SW480 (cell line): ENCODE measurements at regions not wholly inside any gene's neighbourhood (a gene's known extent, or its start where the extent isn't known, plus 50 kb on each side); places are given as distances from the start of the nearest gene placed in this dataset.

Experiments used
- DNase-seq: peaks from one replicate; pipeline ENCODE4 v3.0.0-alpha.2; 2016; ENCODE audit warnings: low spot score

DNA sequence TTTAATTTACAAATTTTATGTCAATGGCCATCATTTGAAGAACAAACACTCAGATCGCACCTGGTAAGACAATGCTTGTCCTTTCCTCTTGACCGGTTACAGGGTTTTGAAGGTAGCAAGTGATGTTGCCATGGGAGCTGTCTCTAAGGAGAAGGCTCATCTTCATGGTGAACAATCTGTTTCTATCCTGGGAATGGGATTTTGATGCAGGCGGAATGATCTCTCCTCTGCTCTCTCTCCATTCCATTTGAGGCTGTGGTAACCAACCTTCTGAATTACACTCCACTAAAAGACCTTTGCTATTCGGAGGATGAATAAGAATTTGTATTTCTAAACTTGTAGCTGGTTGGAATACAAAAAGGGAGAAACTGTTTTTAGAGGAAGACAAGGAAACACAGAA lies 57.9 kb upstream of the SLC5A9 start:
- no peak for DNase-seq

DNA sequence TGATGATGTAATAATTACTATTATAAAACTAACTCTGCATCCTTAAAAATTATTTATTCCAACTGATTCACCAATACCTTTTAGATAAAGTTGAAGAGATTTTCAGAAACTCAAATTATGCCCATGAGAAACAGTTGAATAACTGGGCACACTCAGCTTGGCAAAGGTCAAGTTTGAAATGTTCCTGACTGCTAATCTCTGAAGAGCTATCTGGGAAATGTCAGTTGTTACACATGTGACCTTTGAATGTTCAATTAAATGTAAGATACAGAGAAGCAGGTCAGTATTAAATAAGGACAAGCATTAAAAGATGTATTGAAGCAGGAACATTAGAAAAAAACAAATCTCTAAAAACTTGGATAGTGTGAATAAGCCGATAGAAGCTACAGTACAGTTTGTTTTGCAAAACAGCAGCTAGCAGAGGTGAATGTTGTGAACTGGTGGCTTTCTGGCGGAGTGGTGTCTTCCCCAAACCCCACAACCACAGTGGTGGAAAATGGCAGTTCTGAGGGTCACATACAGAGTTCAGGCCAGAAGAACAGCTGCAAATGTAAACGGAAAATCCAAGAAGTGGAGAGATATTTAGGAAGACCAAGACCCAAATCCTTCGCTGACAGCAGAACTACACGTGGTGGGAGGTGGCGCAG lies 61.9 kb upstream of the SLC5A9 start:
- DNase-seq: no peak

DNA sequence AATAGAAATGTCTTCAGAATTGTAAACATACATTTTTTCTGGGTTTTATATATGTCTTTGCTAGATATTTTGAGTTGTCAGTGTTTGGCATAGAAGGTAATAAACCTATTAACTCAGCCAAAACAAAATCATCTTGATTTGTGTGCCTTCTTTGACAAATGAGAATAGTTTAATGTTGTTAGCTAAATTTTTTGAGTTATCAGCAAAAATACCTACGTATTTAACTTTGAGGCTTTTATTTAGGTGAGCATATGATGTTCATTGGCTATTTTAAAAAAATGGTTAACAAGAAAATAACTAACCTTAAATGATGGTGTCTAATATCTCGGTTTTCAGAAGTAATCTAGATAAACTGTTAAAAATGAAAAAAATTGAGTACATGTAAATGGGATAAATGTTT lies 83.2 kb upstream of the SLC5A9 start:
- no peak for DNase-seq

DNA sequence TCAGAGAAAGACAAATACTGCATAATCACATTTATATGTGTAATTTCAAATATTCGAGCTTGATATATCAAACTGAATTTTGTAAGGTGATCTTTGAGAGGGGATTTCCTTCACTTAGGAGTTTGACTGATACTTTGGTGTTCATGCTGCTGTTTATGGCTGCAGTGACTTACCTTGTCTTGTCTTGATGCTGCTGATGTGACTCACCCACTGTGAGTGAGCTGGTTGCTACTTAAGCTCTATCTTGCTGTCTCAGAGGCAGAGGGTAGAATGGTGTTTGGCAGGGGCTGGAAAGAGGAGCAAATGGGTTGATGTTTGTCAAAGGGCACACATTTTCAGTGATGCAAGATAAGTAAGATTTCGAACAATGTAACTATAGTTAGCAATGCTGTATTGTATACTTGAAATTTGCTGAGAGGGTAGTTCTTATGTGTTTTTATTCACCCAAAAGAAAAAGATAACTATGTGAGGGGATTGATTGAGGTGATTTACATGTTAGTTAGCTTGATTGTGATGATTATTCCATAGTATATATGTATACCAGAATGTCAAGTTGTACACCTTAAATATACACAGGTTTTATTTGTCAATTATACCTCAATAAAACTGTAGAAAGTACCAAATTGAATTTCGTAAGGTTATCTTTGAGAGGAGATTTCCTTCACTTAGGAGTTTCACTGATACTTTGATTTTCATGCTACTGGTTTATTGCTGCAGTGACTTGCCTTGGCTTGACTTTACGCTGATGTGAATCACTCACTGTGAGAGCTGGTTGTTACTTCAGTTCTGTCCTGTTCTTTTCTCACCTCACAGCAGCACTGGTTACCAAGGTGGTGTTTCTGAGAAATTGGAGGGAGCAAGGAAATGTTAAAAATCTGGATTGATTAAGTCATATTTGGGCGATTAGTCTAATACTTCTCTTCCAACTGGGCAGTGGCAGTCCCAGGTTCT lies 94.5 kb upstream of the SLC5A9 start:
- DNase-seq: no peak

DNA sequence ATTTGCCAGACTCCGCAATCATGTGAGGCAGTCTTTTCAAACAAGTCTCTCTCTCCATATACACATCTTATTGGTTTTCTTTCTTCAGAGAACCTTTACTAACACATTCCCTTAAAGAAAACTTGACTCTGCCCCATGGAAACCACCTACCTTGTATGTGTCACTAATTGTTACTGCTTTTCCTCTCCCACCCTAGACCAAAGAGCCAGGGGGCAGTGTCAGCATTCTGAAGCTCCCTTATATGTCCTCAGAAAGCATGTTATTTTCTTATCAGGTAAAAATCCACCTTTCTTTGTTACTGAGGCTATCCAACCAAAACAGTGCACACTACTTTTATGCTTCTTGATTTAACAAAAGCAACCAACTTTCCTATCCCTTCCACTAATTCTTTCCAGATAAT lies 98.9 kb upstream of the SLC5A9 start:
- no peak for DNase-seq

DNA sequence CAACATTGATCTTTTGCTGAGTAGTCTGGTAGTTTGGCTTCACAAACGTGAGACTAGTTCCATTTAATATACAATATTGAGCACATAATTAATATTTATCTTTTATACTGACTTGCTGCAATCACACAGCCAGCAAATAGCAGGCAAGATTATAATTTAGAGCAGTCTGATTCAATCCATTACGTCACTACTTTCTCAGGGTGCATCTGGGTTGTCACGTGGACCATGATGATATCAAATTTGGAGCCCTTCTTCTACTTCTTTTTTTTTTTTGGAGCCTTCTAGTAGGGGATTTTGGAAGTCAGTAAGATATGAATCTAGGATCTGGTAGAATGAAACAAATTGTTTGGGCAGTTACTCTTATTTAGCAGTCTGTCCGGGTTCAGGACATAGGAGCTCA lies 100.6 kb upstream of the SLC5A9 start:
- DNase-seq: no peak

DNA sequence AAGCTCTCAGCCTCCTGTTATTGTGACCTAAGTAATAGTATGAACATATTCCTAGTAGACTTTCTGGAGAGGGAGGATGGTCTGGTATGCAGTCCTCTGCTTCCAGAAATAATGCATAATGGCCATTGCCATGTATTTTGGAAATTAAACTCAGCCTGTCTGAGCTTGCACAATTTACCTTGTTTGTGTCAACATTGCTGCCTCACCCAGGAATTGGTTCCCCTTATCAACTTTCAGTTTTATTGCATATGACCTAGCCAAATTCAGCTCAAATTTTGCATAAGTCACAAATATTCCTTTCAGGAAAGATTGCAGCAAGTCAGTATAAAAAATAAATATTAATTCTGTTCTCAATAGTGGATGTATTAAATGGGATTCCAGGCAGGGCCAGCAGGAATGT lies 101.9 kb upstream of the SLC5A9 start:
- DNase-seq: no peak

DNA sequence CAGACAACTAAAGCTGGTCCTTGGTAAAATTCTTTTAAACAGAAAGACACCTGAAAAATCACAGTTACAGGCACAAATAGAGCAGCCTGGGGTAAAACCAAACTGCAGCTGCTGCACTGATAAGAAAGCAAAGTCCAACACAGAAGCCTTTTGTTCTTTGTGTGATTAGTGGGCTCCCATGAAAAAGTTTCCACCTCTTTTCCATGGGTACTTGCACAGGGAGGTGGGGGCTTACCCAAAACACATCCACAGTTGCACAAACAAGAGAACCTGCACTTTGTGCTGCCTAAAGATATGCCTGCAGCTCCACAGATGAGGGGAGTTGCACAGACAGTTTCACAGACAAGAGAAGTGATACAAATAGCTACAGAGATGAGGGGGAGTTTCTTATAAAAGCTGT lies 106.7 kb upstream of the SLC5A9 start:
- DNase-seq: no peak

DNA sequence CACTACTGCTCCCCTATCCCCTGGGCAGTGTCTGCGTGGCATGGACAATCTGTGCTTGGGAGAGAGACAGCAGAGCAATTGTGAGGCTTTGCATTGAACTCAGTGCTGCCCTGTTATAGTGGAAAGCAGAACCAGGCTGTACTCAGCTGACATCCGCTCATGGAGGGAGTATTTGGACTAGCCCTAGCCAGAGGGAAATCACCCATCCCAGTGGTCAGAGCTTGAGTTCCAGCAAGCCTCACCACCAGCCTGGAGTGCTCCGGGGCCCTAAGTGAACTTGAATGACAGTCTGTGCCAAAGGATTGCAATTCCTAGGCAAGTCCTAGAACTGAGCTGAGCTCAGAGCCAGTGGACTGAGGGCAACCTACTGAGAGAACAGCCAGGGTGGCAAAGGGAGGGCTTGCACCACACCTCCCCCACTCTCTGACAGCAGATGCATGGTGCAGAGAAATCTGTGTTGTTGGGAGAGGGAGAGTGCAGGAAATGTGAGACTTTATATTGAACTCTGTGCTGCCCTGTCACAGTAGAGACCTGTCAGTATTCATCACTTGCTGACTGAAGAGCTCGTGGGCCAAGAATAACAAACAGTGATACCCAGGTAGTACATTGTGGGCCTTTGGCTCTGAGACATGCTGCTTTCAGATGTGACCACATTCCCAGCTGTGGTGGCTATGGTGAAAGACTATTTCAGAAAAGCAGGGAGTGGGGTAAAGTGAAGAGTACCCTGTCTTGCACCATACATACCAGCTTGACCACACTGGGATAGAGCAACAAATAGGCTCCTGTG lies 107.7 kb upstream of the SLC5A9 start:
- no peak for DNase-seq

DNA sequence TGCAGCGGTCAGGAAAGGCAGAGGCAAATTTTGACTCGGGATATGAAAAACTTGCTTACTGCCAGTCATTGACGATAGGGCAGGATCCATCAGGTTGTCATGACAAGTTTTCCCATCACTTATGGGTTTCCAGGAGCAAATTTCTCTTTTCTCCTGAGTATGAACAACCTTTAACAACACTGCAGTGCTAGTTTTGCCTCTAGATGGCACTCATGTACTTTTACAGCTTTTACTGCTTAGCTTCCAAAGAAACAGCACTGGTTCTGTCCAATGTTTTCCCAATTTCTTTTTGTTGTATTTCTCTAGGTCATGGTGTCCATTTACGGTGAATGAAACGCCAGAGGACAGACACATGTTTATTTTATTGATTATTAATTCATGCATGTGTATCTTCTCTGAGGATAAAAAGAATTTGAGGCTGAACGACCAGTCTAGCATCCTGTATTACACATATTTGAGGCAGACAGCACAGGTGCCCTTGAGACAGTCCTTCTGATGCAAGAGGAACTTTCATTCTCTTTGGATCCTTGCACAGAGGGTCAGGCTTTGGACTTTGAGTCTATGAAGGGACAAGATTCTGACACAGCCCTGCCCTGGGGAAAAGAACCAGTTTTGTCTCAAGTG lies 112.3 kb upstream of the TRABD2B start:
- DNase-seq: peak; percentile 50

DNA sequence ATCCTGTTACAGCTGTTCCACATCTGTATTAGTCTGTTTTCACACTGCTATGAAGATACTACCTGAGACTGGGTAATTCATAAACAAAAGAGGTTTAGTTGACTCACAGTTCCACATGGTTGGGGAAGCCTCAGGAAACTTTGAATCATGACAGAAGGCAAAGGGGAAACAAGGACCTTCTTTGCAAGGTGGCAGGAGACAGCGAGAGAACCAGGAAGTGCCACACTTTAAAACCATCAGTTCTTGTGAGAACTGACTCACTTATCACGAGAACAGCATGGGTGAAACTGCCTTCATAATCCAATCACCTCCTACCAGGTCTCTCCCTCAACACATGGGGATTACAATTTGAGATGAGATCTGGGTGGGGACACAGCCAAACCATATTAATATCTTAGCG lies 110.3 kb upstream of the TRABD2B start:
- no peak for DNase-seq

DNA sequence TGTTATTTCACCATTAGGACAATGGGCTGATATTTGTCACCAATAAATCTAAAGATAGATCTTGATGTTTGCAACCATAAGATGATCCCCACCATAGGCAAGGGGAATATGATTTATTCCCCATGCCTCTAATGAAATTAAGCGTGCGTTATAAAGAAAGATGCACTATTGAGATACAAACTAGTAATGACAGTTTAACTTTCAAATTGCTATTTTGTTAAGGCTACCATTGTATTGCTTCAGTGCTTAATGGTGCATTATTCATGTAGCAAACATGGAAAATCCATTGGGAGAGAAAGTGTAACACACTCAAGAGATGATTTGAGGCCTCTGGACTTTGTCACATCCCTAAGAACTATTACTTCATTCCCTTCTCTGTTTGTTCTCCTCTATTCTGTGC lies 108.9 kb upstream of the TRABD2B start:
- no peak for DNase-seq

DNA sequence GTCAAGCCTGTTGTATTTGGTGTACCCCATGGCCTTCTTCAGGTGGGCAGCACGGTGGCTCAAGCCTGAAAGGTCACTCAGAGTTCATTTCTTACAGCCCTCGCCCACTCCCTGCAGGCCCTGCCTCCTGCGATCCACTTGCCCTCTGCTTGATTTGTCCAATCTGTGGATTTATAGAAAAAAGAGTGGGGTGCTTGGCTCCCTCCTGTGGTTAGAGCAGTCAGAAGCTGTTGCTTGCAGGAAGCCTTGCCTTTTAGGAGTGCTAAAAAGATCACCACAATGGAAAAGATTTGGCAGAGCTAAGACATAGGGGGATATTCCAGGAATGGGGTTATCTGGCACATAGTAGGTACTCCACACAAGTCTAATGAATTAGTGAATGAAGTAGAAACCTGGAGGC lies 108.0 kb upstream of the TRABD2B start:
- DNase-seq: no peak

DNA sequence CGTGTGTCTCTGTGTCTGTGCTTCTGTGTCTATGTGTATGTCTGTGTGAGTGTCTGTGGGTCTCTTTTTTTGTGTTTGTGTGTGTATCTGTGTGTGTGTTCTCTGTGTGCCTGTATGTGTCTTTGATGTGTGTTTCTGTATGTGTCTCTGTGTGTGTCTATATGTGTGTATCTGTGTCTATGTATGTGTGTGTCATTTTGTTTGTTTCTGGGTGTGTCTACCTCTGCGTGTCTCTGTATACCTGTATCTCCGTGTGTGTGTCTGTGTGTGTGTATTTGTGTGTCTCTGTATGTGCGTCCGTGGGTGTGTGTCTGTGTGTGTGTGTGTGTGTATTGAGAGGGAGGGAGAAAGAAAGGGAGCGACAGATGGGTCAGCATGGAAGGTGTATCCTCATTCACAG lies 106.3 kb upstream of the TRABD2B start:
- no peak for DNase-seq

DNA sequence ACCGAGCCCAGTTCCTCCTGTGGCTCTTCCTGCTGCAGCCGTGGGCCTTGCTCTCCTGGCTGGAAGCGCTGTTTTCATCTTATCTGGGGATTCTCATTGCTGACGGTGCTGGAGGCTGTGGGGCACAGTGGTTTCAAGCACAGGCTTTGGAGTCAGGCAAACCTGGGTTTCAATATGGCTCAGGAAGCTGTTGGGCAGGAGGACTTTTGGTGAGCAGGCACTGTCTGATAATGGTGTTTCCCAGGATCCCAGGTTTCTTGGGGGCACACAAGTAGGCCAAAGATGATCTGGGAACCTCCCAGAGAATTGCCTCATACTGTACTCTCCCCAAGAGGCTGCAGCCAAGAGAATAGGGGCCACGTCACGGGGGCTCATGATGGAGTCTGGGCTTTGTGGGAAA lies 105.6 kb upstream of the TRABD2B start:
- DNase-seq: no peak

DNA sequence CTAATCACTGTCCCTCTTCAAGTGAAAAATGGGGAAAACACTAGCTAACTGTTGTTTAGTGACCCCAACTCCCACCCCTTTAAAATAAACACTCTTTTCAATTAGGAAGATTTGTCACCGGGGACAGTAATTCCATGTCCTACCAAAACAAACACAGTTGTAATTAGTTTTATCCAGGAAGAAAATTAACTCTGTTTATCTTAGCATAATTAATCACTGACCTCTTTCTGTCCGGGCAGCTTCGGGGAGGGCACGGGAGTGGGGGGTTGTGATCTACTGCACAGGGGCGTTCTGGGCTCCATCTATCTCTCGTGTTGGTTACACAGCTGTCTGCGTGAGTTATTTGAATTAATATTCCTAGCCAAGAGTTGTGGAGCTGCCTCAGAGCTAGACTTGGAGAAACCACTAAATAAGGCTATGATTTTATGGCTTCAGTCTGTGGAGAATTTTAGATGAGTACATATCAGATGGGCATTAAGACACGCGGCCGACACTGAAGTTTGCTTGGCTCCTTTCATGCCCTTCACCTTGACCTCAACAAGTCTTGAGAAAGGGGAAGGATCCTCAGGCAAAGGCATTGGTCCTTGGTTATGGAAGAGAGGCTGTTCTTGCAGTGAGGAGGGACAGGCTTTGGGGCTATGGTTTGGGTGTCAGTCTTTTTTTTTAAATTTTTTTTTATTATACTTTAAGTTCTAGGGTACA lies 102.0 kb upstream of the TRABD2B start:
- DNase-seq: no peak

DNA sequence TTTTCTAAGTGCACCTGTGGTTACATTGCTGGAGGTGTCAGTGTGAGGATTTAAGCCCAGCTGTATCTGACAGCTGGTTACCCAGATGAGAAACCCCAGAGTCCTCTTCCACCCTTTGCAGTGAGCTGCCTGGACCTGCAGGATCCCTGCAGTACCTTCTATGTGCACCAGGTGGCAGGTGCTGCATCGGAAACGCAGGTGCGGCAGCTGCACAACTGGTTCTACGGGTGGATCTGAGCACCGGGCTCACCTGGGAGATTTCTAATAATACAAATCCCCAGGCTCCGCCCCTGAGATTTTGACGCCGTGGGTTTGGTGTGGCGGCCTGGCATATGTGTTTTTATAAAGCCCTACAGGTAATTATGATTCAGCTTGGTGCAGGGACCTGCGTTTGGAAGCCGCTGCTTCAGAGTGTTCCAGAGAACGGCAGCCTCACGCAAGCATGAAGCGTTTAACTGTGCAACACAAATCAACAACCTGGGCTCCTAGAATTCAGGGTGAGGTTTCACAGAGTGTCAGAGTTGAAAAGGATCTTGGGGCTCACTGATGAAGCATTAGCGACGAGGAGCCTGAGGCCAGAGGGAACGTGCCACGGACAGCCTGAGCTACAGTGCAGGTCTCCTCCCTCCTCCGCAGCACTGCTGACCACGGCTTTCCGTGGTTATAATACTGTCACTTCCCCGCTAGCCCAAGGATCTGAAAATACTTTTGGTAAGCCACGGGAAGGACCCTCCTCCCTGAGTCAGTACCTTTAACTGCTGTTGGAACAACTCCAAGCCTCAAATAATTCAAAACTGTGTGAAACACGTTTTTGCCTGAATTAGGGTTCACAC lies 96.7 kb upstream of the TRABD2B start:
- peak; percentile 87 for DNase-seq

DNA sequence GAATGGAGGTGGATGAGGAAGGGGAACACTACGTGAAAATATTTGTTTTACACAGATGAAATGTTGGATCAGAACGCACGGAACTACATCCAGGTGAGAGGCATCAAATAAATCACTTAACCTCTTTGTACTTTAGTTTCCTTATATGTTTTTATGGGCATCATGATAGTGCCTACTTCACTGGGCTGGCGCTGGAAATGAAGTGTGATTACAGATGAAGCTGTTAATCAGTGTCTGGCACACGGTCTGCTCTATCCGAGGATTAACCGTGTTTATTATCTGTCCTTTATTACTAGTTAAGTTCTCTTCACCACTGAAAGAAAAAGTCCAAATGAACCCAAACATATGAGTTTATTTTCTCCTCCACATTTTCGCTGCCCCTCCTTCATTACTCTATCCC lies 96.0 kb upstream of the TRABD2B start:
- DNase-seq: no peak

DNA sequence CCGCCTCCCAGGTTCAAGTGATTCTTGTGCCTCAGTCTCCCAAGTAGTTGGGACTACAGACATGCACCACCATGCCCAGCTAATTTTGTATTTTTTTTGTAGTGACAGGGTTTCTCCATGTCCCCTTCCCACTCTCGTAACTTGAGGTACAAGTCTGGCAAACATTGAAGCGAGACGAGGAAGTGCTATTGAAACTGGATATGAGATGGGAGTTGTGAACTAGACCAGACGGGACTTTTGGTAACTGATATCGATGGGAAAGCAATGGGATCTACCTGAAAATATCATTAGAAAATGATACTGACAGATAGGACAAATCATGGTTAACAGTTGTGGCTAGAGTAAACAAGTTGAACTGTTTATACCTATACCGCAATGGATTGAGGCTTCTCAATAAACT lies 95.2 kb upstream of the TRABD2B start:
- DNase-seq: no peak

DNA sequence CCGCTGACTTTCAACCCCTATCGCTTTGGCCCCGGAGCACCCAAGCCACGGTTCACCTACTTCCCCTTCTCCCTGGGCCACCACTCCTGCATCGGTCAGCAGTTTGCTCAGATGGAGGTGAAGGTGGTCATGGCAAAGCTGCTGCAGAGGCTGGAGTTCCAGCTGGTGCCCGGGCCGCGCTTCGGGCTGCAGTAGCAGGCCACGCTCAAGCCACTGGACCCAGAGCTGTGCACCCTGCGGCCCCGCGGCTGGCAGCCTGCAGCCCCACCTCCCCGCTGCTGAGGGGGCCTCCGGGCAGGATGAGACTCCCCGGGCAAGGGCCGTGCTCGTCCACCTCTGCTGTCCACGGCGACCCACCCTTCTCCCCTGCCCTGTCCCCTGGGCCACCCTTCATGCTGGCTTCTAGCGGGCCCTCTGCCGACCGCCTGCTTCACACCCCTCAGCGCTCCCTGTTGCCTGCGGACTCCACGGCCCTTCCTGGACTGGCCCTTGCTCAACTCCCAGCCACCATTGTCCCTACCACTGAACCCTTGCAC lies 92.2 kb upstream of the TRABD2B start:
- no peak for DNase-seq

DNA sequence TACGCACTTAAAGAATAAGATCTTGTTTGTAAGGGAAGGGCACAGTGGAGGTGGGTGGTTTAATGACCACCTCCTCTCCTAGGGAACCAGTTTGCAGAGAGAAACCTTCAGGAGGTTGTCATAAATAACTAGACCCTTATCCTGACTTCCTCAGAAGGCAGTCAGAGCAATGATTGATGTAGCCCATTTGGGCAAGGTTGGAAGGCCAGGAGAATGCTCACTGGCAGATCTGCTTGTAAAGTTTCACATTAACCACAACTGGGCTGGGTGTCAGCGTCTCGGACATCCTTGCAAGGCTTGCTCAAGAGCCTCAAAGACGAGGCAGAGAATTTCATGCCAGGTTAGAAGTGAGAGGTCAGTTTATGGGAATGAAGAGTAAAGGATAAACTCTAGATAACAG lies 87.6 kb upstream of the TRABD2B start:
- DNase-seq: no peak
